Femur (tissue), 1 donor: ENCODE measurements at regions not wholly inside any gene's neighbourhood (a gene's known extent, or its start where the extent isn't known, plus 50 kb on each side); places are given as distances from the start of the nearest gene placed in this dataset.
A peak's percentile ranks its signal among the peaks of the same experiment; 100 is the strongest.

Experiments used
- DNase-seq: peaks from one replicate; pipeline ENCODE4 v3.0.0-alpha.2; 2017

DNA sequence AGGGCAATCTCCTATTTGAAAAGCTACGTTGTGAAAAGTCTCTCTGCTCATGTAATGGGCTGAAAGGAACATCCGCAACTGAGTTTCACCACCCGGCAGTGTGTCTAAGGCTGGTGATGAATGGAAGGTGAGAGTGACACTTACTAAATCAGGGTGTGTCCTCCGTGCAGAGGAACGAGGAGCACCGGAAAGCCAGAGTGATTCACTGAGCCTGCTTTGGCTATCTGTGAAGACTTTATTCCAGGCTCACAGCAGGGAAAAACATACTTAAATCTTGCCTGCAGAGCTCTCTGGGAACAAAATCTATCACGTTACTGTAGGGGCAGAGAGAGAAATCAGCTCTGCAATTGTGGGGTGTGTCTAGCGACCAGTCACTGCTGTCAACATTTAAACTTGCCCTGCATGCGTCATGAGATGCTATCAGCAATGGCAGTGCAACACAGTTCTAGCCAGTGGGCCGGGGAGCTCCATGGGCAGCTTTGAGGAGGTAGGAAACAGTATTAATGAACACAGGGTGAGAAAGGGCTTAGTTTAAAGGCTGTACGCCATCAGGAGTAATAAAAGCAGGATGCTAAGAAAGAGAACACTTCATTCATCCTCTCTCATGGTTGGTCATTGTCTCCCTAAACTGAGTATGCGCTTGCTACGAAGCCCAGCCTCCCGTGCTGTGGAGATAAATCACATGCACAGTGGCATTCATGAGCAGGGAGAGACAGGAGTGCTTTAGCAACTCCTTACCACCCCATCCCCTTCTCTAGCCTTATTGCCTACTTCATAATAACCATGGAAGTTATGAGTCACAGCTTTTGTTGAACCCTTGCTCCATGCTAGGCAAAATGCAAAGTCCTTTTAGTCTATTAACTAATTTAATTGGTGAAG, 542.7 kb upstream of the ADAMTS9 start:
- DNase-seq, result no peak

DNA sequence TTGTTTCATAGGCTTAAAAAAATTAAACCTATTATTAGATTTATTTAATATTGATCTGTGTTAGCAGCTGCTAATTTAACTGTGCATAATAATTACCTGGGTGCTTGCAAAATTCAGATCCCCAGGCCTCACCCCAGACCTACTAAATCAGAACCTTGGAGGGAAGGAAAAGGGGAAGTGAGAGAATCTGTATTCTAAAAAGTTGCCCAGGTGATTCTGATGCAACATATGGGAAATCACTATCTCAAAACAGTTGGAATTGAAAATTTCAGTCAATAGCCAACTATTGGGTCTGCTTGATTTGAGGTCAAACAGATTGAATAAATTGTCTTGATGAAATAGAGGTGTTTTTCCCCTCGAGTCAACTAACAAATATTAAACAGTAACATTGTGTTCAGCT, 538.5 kb upstream of the ADAMTS9 start:
- DNase-seq, result no peak

DNA sequence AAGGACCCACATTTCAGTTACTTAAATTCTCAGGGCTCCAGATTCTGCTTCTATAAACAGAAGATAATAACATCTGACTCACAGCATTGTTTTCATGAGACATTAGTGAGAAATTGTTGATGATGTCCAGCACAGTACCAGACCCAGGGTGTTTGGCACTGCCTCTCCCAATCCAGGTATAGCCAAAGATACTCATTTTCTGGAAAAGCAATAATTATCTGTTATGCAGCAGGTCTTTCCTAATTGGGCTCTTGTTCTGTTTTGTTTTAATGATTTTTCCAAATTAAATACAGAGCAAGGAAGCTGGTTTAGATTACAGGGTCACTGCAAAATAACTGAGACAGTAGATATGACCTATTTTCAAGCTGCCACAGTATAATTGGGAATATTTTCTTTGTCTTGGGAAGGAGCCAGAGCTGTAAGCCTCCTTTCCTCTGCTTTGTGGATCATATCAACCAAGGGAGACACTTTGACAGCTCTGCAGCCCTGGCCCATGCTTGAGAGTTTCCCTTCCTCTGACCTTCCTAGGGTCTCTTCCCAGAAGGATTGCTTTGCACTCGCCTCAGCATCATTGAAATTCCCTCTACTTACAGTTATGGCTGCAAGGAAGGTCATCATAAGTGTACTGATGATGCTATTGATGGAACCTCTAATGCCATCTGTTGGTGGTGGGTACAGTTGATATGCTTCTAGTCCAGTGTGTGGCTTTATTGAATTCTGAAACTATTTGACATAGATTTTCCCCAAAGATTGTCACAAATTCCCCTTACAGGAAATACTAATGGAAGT, 522.4 kb upstream of the ADAMTS9 start:
- no peak for DNase-seq

DNA sequence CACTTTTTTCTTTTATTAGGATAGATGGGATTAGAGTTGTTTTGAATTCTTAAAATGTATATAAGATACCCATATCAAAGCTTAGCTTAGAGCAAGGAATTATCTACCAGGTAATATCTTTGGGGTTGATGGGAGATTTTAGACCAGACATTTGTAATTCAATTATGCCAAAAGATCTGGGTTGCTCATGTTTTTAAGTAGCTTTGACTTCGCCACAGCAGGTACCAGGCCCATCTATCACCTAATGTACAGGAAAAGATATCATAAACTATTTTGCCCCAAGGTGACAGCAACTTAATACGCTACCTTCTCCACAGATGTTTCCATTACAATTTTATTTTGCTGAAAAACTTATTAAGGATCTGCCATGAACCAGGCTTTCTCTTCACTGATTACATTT, 514.6 kb upstream of the ADAMTS9 start:
- no peak for DNase-seq

DNA sequence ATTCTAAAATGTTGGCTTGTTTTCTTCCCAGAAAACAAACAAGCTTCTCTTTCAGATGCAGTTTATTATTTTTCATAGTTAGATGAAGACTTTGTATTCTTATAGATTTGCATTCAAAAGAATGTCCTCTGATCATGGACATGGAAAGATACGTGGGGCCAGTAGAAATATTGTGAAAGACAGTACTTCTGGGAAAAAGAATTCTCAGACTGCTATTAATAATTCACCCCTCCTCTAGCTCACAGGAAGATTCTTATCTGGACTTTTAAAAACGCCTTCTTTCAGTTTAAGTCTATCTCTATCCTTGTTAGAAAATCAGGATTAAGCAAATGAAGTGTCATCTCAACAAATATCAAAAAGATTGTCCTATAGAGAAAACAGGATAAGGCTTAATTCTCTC, 514.1 kb upstream of the ADAMTS9 start:
- DNase-seq, result no peak

DNA sequence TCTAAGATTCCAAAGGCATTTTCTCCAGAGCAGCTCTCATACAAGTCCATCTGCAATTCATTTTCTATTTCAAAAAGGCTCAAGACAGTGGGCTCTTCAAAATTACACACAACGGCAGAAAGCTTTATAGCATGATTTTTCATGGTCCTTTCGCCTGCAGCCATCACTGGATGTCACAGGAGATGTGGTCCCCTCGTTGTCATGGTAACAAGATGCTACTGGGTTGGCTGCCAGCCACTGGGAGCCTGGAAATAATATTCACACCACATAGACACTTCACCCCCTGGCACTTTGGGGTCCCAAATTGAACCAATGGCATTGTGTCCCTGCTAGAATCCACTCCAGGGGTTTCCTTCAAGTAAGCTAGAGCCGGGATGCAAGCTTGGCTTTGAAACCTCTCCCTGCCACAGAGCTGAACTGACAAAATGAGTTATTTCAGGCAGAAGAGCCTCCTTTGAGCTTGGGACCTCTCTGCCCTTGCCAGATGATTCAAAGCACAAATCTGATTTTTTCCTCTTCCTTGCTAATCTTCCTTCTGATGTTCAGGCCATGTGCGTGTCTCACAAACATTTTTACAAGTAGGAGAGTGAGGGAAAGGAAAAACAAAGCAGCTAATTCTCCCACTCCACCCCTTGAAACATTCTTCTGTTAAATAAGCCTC, 512.6 kb upstream of the ADAMTS9 start:
- DNase-seq, result no peak

DNA sequence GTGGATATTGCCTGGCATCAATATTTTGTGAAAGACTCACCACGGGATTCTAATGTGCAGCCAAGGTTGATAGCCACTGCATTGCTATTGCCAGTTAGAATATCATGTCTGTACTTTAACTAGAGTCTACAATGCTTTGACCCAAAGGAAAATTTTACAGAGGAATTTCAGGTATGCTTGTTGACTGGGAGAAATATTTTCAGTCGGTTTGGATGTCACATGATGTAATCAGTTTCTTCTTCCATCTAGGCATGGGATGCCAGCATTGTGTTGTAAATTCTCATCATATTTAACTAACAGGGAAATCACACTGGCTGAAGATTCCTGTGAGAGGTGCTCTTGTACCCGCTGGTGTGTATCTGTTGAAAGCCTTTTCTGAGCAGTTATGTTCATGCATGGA, 508.9 kb upstream of the ADAMTS9 start:
- no peak for DNase-seq

DNA sequence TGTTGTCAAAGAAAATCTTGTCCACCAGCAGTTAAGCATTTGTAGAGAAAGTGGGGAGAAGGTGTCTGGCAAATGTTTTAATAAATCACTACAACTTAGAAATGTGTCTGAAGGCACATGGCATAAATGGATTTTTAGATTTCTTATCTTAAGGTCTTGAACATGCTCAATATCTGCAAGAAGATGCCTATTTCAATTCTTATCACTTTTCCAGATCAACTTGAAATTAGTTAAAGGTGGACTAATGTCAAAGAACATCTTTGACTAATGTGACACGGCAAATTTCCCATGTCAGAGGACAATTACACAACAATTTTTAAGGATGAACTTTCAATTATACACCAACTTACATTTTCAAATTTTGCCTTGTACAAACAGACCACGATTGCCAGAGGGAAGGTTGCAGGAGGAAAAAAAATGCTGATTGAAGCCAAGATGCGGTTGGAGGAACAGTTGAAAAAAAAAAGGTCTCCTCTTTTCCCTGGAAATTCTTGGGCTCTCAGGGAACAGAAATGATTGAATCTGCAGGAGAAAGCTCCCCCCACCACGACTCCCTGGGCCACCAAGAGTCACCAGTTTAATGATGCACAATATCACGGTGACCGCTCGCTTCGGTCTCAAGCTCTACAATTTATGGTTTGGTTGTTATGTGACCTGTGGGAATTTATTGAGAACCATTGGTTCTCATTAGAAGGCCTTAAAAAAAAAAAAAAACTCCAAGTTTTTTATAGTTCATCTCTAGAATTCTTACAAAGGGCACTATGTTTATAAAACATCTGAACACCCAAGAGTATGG, 507.6 kb upstream of the ADAMTS9 start:
- no peak for DNase-seq

DNA sequence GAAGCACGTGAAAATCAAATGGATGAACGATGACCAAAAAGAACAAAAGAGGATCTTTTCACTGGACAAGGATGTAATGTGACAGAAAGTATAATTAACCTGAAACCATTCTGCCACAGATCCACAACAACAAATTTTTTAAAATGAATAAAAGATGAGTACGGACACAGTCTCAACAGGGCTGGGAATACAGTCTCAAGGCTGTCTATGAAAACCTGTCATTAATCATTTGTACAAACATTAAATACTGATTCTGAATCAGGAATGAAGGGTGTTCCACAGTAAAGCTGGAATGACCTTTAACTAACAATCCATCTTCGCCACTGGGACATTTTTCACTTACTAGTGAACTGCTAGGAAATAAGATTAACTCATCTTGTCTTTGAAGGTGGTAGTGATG, 506.9 kb upstream of the ADAMTS9 start:
- no peak for DNase-seq

DNA sequence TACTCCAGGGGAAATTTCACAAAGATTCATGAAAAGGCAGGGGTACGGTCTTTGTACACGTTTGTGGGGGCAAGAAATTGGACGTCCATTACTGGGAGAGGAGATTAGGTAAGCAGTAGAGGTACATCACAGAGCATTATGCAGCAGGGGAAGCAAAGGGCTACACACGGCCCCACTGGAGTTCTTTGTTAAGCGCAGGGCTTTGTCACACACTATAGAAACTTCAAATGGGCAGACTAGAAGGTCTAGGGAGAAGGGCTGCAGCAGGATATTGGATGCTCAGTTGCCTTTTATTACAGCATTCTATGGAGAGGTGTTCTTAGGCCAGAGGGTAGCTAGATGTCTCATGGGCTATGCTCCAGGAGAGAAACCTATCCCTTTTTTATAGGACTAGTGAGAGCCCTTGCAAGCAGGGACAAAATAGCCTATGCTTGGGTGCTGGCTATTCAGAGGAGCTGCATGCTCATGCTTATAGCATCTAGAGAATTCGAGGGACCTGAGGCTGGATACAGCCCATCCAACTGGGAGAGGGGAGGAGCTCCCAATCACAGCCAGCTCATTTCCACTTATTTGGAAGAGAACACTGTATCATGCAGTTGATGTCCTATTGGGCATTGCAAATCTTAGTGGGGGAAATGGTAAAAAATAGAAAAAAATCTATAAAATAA, 506.4 kb upstream of the ADAMTS9 start:
- DNase-seq, result no peak

DNA sequence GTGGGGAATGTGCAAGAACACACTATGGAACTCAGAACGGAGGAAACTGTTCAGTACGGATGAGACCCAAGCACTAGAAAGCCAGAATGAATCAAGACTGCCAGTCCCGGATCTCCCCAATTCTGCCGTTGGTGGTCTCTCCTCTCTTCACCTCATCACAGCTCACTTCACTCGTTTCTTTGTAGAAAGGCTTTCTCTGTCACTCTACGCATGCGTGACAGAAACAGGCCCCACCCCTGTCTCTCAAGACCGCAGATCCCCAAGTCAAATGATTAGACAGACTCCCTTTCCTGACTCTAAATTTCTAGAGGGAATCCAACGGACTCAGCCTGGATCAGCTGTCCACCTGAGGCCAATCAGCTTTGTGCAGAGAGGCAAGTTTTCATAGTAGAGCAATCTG, 505.7 kb upstream of the ADAMTS9 start:
- DNase-seq, result no peak

DNA sequence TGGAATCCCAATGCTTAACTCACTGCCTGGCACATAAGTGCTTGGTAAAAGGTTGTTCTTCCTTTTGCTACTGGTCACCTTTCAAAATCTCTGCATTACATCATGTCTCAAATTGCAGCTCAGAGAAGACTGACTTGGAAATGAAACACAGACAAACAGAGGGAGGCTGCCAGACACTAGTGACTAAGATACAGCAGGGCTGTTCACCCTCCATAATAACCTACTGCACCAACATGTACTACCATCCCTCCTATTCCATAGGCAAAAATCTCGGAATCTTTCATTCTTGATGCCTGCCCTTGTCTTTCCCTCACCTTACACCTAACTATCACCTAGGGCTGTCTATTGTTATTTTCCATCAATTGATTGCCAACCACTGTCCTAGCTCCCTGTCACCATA, 502.3 kb upstream of the ADAMTS9 start:
- no peak for DNase-seq

DNA sequence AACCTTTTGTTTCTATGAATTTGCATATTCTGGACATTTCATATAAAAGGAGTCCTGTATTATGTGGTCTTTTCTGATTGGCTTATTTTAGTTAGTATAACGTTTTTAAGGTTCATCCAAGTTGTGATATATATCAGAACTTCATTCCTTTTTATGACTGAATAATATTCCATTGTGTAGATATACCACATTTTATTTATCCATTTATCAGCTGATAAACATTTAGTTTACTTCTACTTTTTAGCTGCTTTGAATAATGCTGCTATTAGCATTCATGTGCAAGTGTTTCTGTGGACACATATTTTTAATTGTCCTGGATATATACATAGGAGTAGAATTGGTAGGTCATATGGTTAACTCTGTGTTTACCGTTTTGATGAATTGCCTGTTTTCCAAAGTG, 498.5 kb upstream of the ADAMTS9 start:
- no peak for DNase-seq

DNA sequence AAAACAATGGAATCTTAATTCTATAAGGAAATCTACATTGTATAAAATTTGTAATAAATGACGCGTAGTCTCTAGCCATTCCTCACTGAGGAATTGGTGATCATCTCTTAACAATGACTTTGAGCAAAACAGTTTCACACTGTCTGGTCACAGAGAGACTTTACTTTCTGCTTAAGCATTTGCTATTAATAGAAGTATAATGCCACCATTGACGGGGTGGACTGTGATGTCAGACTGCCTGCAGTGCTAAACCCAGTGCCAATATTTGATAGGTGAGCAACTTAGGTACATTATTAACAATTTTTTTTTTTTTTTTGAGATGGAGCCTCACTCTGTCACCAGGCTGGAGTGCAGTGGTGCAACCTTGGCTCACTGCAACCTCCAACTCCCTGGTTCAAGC, 494.9 kb upstream of the ADAMTS9 start:
- DNase-seq, result no peak

DNA sequence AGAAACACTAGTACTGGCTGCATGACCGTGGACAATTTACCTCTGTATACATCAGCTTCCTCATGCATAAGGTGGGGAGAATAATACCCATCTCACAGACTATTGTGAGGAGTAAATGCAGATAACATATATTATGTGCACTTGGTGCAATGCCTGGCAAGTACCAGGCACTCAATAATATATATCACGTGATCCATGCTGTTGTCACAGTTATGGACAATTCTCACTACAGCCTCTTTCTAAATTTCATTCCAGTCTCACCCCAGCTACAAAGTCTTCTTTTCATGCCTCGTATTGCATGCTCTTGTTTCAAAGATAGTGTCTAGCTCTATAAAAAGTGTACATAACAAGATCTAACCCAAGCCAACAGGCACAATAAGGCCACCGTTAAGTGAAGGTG, 494.3 kb upstream of the ADAMTS9 start:
- no peak for DNase-seq

DNA sequence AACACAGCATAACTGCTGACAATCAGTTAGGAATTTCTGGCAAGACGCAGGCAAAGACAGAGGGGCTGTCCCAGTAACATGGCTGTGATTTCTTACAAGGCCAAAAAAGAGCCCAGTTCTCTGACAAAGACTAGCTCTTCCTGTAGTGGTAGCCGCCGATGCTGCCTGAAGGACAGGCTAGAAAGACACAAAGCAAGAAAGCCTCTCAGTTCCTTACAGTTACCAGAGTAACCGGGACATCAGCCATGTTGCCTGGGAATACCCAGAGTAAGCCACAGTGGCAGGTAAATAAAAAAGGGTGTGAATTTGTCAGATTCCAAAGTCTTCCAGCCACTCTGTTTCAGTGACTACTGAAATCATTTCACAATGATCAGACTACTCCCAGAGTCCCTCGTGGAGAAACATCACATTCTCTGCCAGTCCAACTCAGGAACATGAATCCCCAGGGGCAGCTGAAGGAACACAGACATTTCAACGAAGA, 493.6 kb upstream of the ADAMTS9 start:
- no peak for DNase-seq

DNA sequence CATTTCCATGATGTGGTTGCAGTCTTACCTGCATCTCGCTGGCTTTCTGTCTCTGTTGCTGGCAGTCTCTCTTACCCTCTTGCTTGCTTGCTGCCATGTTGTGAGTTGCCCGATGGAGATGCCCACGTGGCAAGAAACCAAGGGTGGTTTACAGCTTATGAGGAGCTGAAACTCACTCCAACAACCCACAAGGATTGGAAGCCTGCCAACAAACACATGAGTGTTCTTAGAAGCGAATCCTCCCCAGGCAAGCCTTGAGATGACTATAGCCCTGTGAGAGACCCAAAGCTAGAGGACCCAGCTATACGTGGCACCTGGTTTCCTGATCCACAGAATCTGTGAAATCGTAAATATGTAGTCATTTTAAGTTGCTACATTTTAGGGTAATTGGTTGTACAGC, 490.9 kb upstream of the ADAMTS9 start:
- no peak for DNase-seq

DNA sequence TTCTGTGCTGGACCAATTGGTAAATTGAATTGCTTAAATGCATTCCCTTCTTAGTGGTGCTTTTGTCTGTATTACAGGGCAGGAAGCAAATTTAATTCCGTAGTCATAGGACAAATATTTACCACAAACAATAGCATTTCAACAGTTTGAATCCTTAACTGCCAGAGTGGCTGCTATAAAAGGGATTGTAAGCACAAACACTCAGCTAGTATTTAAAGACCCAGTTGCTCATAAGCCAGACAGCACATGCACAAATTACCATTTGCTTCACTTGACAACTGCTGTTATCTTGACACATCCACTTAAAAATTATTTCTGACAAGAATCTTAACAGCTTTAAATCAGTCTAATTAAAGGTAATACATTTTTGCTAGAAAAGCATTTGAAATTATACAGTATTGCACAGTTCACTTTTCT, 490.2 kb upstream of the ADAMTS9 start:
- no peak for DNase-seq

DNA sequence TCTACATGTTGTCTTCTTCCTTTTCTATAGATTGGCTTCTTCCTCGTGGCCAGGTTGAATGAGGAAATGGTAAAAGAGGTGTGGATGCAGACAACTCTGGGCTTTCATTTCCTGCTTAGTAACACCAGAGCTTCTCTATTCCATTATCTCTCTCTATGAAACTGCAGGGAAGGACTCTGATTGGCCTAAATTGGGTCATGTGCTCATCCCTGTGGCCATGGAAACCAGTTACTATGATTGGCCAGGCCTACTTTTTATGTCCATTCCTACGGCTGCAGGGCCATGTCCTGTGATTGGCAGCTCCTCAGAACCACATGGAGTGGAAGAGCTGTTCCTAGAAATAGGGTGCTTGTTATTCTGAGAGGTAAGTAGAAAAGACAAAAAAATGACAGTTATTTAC, 486.9 kb upstream of the ADAMTS9 start:
- no peak for DNase-seq

DNA sequence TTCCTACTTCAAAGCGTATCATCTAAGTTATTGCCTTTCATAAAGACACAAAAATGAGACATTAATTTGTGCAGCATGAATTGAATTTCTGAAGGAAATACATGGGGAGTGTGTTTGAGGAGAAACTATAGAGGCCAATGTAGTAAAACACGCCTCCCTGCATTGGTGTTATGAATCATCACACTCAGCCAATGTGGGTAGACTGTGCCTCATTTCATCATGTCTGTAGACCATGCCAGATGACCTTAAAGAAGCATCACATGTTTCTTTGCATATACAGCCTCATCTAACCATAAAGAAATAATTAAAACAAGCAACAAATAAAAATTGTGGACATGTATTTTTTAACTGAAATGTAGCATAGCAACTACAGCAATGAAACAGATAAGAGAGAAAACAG, 486.0 kb upstream of the ADAMTS9 start:
- DNase-seq, result no peak

DNA sequence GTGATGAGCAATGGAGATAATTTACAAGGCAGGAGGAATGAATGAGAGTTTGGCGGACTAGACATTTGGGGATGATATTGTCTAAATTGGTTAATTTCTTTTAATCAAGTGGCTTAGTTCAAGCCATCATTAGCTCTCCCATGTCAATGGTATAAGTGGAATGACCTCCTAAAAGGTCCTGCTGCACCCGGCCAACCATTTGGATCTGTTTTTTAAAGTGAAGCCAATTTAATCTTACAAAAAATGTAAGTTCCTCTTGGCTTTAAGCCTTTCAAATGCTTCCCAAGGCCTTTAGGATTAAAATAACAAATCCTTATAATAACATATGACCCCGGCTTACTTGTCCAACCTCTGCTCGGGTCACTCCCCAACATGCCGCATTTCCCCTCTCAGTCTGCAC, 484.4 kb upstream of the ADAMTS9 start:
- DNase-seq, result no peak

DNA sequence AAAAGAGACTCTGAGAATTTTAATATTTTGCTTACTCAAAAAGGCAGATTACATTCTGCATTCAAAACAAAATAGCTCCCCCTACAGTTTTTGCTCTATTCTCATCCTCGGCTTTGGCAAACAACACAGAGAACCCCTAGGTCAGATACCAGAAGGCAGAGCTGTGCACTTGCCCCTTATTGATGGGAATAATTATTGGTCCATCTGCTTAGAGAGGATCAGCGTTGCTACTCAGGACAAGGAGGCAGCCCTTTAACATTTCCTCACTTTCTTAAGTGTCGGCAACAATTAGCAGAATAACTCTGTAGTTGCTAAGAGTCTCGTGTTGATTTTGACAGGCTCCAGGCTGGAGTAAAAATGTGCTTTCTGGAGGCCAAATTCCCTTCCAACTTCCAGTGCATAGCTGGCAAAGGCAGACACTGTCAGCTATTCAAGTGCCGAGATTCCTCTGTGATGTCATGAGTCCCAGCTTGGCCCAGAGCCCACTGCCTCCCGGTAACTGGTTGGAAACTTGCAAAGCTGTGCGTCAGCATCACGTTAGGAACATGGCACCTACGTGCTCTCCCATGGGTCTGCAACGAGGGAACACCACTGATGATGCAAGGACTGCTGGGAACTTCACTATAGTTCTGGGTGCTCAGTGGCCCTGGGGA, 482.7 kb upstream of the ADAMTS9 start:
- DNase-seq, result peak; percentile 91
